Retinal pigment epithelial cell (primary cell): ENCODE measurements at regions not wholly inside any gene's neighbourhood (a gene's known extent, or its start where the extent isn't known, plus 50 kb on each side); places are given as distances from the start of the nearest gene placed in this dataset.

ENCODE experiments used
- DNase-seq: peaks from one replicate; pipeline ENCODE4 v3.0.0-alpha.2; 2010; ENCODE audit warnings: low read depth
- H3K4me3 ChIP-seq: 2 replicates; pipeline ENCODE4 v1.5.1; 2011; ENCODE audit warnings: mild to moderate bottlenecking, low read length, control low read depth, moderate library complexity
- CTCF ChIP-seq: conservative IDR thresholded peaks from 2 replicates; pipeline ENCODE4 v1.5.1; 2011; ENCODE audit warnings: low read depth, low read length, control low read depth, inconsistent platforms

GRCh38 chr4:134027931-134028330 lies 173.7 kb downstream of the PABPC4L start:
- H3K4me3 ChIP-seq: no peak overlapping the region
- peak; percentile 98 for DNase-seq
- no peak for TF ChIP-seq CTCF

GRCh38 chr4:134024251-134024650 lies 177.3 kb downstream of the PABPC4L start:
- peak; percentile 33 for TF ChIP-seq CTCF
- no peak overlapping the region for H3K4me3 ChIP-seq
- DNase-seq: no peak

GRCh38 chr4:134019657-134020056 lies 181.9 kb downstream of the PABPC4L start:
- no peak for DNase-seq
- no peak for TF ChIP-seq CTCF
- no peak overlapping the region for H3K4me3 ChIP-seq

GRCh38 chr4:134018846-134019245 lies 182.7 kb downstream of the PABPC4L start:
- no peak for DNase-seq
- no peak for TF ChIP-seq CTCF

GRCh38 chr4:134001057-134001456 lies 200.5 kb downstream of the PABPC4L start:
- DNase-seq: no peak
- no peak for TF ChIP-seq CTCF
- H3K4me3 ChIP-seq: no peak overlapping the region

More at GRCh38 chr4:134018846-134019245, 182.7 kb downstream of the PABPC4L start:
- H3K4me3 ChIP-seq: no peak overlapping the region

- no peak for TF ChIP-seq CTCF
- DNase-seq: no peak
- H3K4me3 ChIP-seq: no peak overlapping the region
These were observed 204.2 kb downstream of the PABPC4L start for GRCh38 chr4:133997436-133997835.

GRCh38 chr4:133996431-133997121 lies 205.0 kb downstream of the PABPC4L start:
- no peak for TF ChIP-seq CTCF
- no peak for DNase-seq
- no peak overlapping the region for H3K4me3 ChIP-seq
